ENCODE measurements at regions not wholly inside any gene's neighbourhood (a gene's known extent, or its start where the extent isn't known, plus 50 kb on each side); places are given as distances from the start of the nearest gene placed in this dataset.

DNA sequence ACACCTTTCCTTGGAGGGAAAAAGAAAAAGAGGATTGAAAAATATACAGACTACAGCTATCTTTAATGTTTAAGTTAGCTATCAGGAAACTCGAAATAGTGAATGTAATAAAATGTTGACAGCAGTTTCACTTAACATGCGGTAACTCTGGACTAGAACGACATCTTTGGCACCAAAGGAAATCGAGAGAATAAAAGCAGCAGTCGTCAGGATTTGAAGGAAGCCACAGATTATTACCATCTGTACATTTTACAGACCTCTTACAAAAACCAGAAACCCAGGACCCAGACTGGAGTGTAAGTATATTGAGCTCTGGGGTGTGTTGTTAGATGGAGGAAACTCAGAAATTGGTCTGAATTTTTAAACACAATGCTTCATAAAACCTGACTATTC is 51.6 kb upstream of the STOX2 start:
- no peak for DNase-seq

Measured in NCI-H526 (cell line).